HEK293 (cell line): ENCODE measurements at regions not wholly inside any gene's neighbourhood (a gene's known extent, or its start where the extent isn't known, plus 50 kb on each side); places are given as distances from the start of the nearest gene placed in this dataset.

Experiments
- CTCF ChIA-PET: fragments of 350-600 bp; formaldehyde crosslinking; extraction: SDS; loops from one replicate; lab custom pipeline; 2021; ENCODE audit warnings: antibody characterized with exemption; lab: Yijun Ruan, JAX
- POLR2A ChIA-PET: fragments of 300-600 bp; formaldehyde crosslinking; extraction: SDS; loops from one replicate; lab custom pipeline; 2020; ENCODE audit warnings: antibody characterized with exemption, inconsistent platforms; lab: Yijun Ruan, JAX
- H3K27ac ChIP-seq: fragments of 200-500 bp; sonication (Bioruptor generic); 2 replicates; pipeline ENCODE4 v1.5.1; 2014; ENCODE audit warnings: low read depth, low read length, control low read depth, inconsistent platforms; ENCODE audit errors: extremely low read depth
- H3K36me3 ChIP-seq, 2 experiments: fragments of 200-500 bp in 1 of 2; sonication (Bioruptor generic) in 1 of 2; 1 replicate in 1 of 2; 2 replicates in 1 of 2; pipeline ENCODE4 v1.5.1; 2014 to 2017; ENCODE audit warnings: inconsistent platforms in 2 of 2, low read length in 2 of 2; ENCODE audit not compliant: control insufficient read depth in 2 of 2, insufficient read depth in 1 of 2
- H3K4me1 ChIP-seq: fragments of 200-500 bp; sonication (Bioruptor generic); 2 replicates; pipeline ENCODE4 v1.5.1; 2014; ENCODE audit warnings: mild to moderate bottlenecking, low read length, inconsistent platforms; ENCODE audit not compliant: control insufficient read depth, insufficient read depth
- H3K4me3 ChIP-seq: 2 replicates; pipeline ENCODE4 v1.5.1; 2011; ENCODE audit warnings: low read depth, mild to moderate bottlenecking, control low read depth, low read length, moderate library complexity
- H3K9me3 ChIP-seq: fragments of 200-500 bp; sonication (Bioruptor generic); 2 replicates; pipeline ENCODE4 v1.5.1; 2014; ENCODE audit warnings: low read depth, low read length, inconsistent platforms; ENCODE audit not compliant: control insufficient read depth, insufficient read depth
- KLF10 ChIP-seq: fragments of 450-650 bp; IDR thresholded peaks from 2 replicates; pipeline ENCODE4 v1.5.1; 2018; ENCODE audit warnings: missing biosample characterization, mild to moderate bottlenecking, missing genetic modification characterization
- SP7 ChIP-seq: fragments of 450-650 bp; formaldehyde crosslinking; IDR thresholded peaks from 2 replicates; pipeline ENCODE4 v1.5.1; 2016; ENCODE audit warnings: missing biosample characterization, missing genetic modification characterization
- TSHZ1 ChIP-seq: fragments of 450-650 bp; formaldehyde crosslinking; IDR thresholded peaks from 2 replicates; pipeline ENCODE4 v1.5.1; 2016; ENCODE audit warnings: missing biosample characterization, missing genetic modification characterization, borderline replicate concordance
- ZBTB7A ChIP-seq: fragments of 450-650 bp; formaldehyde crosslinking; IDR thresholded peaks from 2 replicates; pipeline ENCODE4 v1.5.1; 2016; ENCODE audit warnings: low read depth, missing biosample characterization, missing genetic modification characterization
- ZFP37 ChIP-seq: fragments of 450-650 bp; formaldehyde crosslinking; IDR thresholded peaks from 2 replicates; pipeline ENCODE4 v1.5.1; 2016; ENCODE audit warnings: missing biosample characterization, missing genetic modification characterization
- ZNF132 ChIP-seq: fragments of 450-650 bp; formaldehyde crosslinking; IDR thresholded peaks from 2 replicates; pipeline ENCODE4 v1.5.1; 2017; ENCODE audit warnings: missing biosample characterization, missing genetic modification characterization, borderline replicate concordance
- ZNF133 ChIP-seq: fragments of 450-650 bp; formaldehyde crosslinking; IDR thresholded peaks from 2 replicates; pipeline ENCODE4 v1.5.1; 2016; ENCODE audit warnings: missing biosample characterization, missing genetic modification characterization
- ZNF23 ChIP-seq: fragments of 450-650 bp; formaldehyde crosslinking; IDR thresholded peaks from 2 replicates; pipeline ENCODE4 v1.5.1; 2016; ENCODE audit warnings: missing biosample characterization, missing genetic modification characterization, borderline replicate concordance
- ZNF274 ChIP-seq, 2 experiments: fragments of 200-500 bp in 1 of 2; fragments of 450-650 bp in 1 of 2; sonication (Bioruptor generic) in 1 of 2; formaldehyde crosslinking in 1 of 2; IDR thresholded peaks; 2 replicates each; pipeline versions ENCODE4 v1.5.1 to v1.6.1; 2014 to 2016; ENCODE audit warnings: borderline replicate concordance in 1 of 2, inconsistent platforms in 1 of 2, low read length in 1 of 2, missing biosample characterization in 1 of 2, missing genetic modification characterization in 1 of 2
- ZNF623 ChIP-seq: fragments of 450-650 bp; formaldehyde crosslinking; IDR thresholded peaks from 2 replicates; pipeline ENCODE4 v1.5.1; 2016; ENCODE audit warnings: missing biosample characterization, missing genetic modification characterization
- ZNF624 ChIP-seq: fragments of 450-650 bp; formaldehyde crosslinking; IDR thresholded peaks from 2 replicates; pipeline ENCODE4 v1.5.1; 2017; ENCODE audit warnings: missing biosample characterization, missing genetic modification characterization
- ZNF747 ChIP-seq: fragments of 450-650 bp; formaldehyde crosslinking; IDR thresholded peaks from 2 replicates; pipeline ENCODE4 v1.5.1; 2016; ENCODE audit warnings: missing biosample characterization, missing genetic modification characterization
- TF ChIP-seq, protein P1 (sequence below): fragments of 450-650 bp; formaldehyde crosslinking; IDR thresholded peaks from 2 replicates; pipeline ENCODE4 v1.5.1; 2016; ENCODE audit warnings: missing biosample characterization, missing genetic modification characterization
- TF ChIP-seq, protein P2 (sequence below): fragments of 450-650 bp; formaldehyde crosslinking; IDR thresholded peaks from 2 replicates; pipeline ENCODE4 v1.5.1; 2016; ENCODE audit warnings: missing biosample characterization, missing genetic modification characterization
- TF ChIP-seq, protein P3 (sequence below): fragments of 450-650 bp; formaldehyde crosslinking; IDR thresholded peaks from 2 replicates; pipeline ENCODE4 v1.5.1; 2017; ENCODE audit warnings: missing biosample characterization, missing genetic modification characterization
- TF ChIP-seq, protein P4 (sequence below): IDR thresholded peaks from 2 replicates; pipeline ENCODE4 v1.6.1; 2011; ENCODE audit warnings: mild to moderate bottlenecking, low read depth, low read length, borderline replicate concordance
- TF ChIP-seq, protein P5 (sequence below): fragments of 450-650 bp; formaldehyde crosslinking; IDR thresholded peaks from 2 replicates; pipeline ENCODE4 v1.5.1; 2016; ENCODE audit warnings: missing biosample characterization, missing genetic modification characterization

DNA sequence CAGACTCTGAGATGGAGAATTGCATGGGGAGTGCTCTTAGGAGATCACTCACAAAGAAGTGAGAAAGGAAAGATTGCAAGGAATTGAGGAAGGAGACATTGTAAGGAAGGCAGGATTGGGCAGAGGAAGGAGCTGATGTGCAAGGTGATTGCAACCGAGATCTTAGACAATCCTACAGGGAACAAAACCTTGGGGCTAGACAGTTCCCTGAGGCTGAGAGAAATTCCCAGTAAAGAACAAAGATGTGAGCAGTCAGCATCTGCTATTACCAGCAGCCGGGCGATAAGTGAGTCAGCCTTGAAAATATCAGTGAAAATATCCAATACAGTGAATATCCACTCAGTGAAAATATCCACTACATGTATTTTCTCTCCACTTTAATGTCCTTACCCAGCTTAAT, 143.6 kb upstream of the TBC1D5 start (continued):
- TF ChIP-seq ZNF624, result no peak
- TF ChIP-seq ZNF132, result no peak
- TF ChIP-seq ZNF623, result no peak
- no peak for TF ChIP-seq ZBTB7A (tag by site-specific recombination)
- TF ChIP-seq ZNF747 (tag by site-specific recombination), result no peak
- TF ChIP-seq, protein P1, sequence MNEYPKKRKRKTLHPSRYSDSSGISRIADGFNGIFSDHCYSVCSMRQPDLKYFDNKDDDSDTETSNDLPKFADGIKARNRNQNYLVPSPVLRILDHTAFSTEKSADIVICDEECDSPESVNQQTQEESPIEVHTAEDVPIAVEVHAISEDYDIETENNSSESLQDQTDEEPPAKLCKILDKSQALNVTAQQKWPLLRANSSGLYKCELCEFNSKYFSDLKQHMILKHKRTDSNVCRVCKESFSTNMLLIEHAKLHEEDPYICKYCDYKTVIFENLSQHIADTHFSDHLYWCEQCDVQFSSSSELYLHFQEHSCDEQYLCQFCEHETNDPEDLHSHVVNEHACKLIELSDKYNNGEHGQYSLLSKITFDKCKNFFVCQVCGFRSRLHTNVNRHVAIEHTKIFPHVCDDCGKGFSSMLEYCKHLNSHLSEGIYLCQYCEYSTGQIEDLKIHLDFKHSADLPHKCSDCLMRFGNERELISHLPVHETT (tag by site-specific recombination), result no peak
- TF ChIP-seq ZNF133 (tag by site-specific recombination), result no peak

DNA sequence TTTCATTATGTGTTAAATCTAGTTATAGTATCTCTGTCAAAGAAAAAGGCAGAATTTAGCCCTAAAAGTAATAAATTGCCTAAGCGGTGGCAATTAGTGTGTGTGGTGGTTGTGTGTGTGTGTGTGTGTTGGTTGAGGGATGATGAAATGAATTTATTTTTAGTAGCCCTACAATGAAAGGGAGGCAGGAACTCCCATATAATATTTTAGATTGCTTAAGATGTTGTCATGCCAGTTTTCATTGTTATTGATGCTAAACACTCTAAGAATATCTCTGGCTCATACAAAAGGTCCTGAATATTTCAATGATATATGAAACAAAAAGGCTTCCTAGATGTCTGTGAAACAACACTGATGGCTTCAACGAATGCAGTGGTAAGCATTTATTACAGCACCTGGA, 140.6 kb upstream of the TBC1D5 start:
- H3K27ac ChIP-seq, result no peak overlapping the region
- no peak overlapping the region for H3K4me3 ChIP-seq
- CTCF ChIA-PET, result interaction anchor here (1.7 kb wide), 1 partner anchor 11 kb away, joined by 10 read pairs; no protein-coding TSS in a partner anchor
- H3K4me1 ChIP-seq, result no peaks in the 10 kb centered on the region
- TF ChIP-seq, protein P2, sequence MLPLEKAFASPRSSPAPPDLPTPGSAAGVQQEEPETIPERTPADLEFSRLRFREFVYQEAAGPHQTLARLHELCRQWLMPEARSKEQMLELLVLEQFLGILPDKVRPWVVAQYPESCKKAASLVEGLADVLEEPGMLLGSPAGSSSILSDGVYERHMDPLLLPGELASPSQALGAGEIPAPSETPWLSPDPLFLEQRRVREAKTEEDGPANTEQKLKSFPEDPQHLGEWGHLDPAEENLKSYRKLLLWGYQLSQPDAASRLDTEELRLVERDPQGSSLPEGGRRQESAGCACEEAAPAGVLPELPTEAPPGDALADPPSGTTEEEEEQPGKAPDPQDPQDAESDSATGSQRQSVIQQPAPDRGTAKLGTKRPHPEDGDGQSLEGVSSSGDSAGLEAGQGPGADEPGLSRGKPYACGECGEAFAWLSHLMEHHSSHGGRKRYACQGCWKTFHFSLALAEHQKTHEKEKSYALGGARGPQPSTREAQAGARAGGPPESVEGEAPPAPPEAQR, result no peak
- TF ChIP-seq, protein P1 (tag by site-specific recombination), result no peak
- TF ChIP-seq TSHZ1 (tag by site-specific recombination) (no peak), ZNF274 (IDR thresholded peaks at IDR 0.05; ENCODE audit: low read length) (no peak), ZNF274 (tag by site-specific recombination; IDR thresholded peaks at IDR 0.05; ENCODE audit: borderline replicate concordance) (no peak), KLF10 (tag by site-specific recombination) (no peak), ZNF23 (tag by site-specific recombination) (no peak), SP7 (no peak), ZFP37 (tag by site-specific recombination) (no peak)
- TF ChIP-seq, protein P3, sequence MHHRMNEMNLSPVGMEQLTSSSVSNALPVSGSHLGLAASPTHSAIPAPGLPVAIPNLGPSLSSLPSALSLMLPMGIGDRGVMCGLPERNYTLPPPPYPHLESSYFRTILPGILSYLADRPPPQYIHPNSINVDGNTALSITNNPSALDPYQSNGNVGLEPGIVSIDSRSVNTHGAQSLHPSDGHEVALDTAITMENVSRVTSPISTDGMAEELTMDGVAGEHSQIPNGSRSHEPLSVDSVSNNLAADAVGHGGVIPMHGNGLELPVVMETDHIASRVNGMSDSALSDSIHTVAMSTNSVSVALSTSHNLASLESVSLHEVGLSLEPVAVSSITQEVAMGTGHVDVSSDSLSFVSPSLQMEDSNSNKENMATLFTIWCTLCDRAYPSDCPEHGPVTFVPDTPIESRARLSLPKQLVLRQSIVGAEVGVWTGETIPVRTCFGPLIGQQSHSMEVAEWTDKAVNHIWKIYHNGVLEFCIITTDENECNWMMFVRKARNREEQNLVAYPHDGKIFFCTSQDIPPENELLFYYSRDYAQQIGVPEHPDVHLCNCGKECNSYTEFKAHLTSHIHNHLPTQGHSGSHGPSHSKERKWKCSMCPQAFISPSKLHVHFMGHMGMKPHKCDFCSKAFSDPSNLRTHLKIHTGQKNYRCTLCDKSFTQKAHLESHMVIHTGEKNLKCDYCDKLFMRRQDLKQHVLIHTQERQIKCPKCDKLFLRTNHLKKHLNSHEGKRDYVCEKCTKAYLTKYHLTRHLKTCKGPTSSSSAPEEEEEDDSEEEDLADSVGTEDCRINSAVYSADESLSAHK, result no peak
- TF ChIP-seq, protein P4, sequence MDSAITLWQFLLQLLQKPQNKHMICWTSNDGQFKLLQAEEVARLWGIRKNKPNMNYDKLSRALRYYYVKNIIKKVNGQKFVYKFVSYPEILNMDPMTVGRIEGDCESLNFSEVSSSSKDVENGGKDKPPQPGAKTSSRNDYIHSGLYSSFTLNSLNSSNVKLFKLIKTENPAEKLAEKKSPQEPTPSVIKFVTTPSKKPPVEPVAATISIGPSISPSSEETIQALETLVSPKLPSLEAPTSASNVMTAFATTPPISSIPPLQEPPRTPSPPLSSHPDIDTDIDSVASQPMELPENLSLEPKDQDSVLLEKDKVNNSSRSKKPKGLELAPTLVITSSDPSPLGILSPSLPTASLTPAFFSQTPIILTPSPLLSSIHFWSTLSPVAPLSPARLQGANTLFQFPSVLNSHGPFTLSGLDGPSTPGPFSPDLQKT, result no peak
- TF ChIP-seq, protein P5, sequence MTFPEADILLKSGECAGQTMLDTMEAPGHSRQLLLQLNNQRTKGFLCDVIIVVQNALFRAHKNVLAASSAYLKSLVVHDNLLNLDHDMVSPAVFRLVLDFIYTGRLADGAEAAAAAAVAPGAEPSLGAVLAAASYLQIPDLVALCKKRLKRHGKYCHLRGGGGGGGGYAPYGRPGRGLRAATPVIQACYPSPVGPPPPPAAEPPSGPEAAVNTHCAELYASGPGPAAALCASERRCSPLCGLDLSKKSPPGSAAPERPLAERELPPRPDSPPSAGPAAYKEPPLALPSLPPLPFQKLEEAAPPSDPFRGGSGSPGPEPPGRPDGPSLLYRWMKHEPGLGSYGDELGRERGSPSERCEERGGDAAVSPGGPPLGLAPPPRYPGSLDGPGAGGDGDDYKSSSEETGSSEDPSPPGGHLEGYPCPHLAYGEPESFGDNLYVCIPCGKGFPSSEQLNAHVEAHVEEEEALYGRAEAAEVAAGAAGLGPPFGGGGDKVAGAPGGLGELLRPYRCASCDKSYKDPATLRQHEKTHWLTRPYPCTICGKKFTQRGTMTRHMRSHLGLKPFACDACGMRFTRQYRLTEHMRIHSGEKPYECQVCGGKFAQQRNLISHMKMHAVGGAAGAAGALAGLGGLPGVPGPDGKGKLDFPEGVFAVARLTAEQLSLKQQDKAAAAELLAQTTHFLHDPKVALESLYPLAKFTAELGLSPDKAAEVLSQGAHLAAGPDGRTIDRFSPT (tag by site-specific recombination), result no peak
- H3K9me3 ChIP-seq, result no peaks in the 10 kb centered on the region
- no peaks in the 10 kb centered on the region for H3K36me3 ChIP-seq
- POLR2A ChIA-PET, result no interaction called here
